Astrocyte (in vitro differentiated cells and primary cell): ENCODE measurements at regions not wholly inside any gene's neighbourhood (a gene's known extent, or its start where the extent isn't known, plus 50 kb on each side); places are given as distances from the start of the nearest gene placed in this dataset.

Experiments used
- CTCF ChIP-seq: IDR thresholded peaks from 2 replicates; pipeline ENCODE4 v1.5.1; 2011; ENCODE audit warnings: low read depth, mild to moderate bottlenecking, inconsistent platforms, low read length, moderate library complexity; ENCODE audit not compliant: insufficient read depth
- EZH2 ChIP-seq: IDR thresholded peaks from 2 replicates; pipeline ENCODE4 v1.6.1; 2012; ENCODE audit warnings: mild to moderate bottlenecking, low read length, inconsistent platforms; ENCODE audit not compliant: insufficient read depth

- TF ChIP-seq CTCF (no peak), EZH2 (no peak)
Measured at GRCh38 chr10:110416776-110417711, 80.7 kb upstream of the DUSP5 start.
